NCI-H2227 (cell line): ENCODE measurements at regions not wholly inside any gene's neighbourhood (a gene's known extent, or its start where the extent isn't known, plus 50 kb on each side); places are given as distances from the start of the nearest gene placed in this dataset.
"Not testable (repeated sequence)": the region's sequence is repeated elsewhere in the genome, so short reads cannot be mapped to it uniquely, and the experiment has no call there.

Experiments
- DNase-seq: peaks from one replicate; lab custom pipeline; 2025; ENCODE audit not compliant: unreplicated experiment; lab: John Stamatoyannopoulos, UW

GRCh38 chr5:167821669-167822068 lies 469.8 kb upstream of the WWC1 start:
- no peak for DNase-seq

- no peak for DNase-seq
These were observed 469.2 kb upstream of the WWC1 start for GRCh38 chr5:167822241-167822640.

- peak; percentile 60 for DNase-seq
These were observed 468.0 kb upstream of the WWC1 start for GRCh38 chr5:167823405-167823804.

- no peak for DNase-seq
These were observed 463.7 kb upstream of the WWC1 start for GRCh38 chr5:167827766-167828165.

GRCh38 chr5:167831754-167832504 lies 459.5 kb upstream of the WWC1 start:
- DNase-seq: no peak

GRCh38 chr5:167832609-167833008 lies 458.8 kb upstream of the WWC1 start:
- DNase-seq: no peak

- no peak for DNase-seq
These were observed 458.0 kb upstream of the WWC1 start for GRCh38 chr5:167833456-167833855.

- no peak for DNase-seq
These were observed 456.3 kb upstream of the WWC1 start for GRCh38 chr5:167835146-167835545.

GRCh38 chr5:167837127-167837526 lies 454.3 kb upstream of the WWC1 start:
- no peak for DNase-seq

- DNase-seq: no peak
These were observed 452.4 kb upstream of the WWC1 start for GRCh38 chr5:167839065-167839464.

GRCh38 chr5:167840527-167841130 lies 450.8 kb upstream of the WWC1 start:
- DNase-seq: peak; percentile 34

- DNase-seq: peak; percentile 15
These were observed 447.4 kb upstream of the WWC1 start for GRCh38 chr5:167843881-167844572.

- DNase-seq: no peak
These were observed 445.5 kb upstream of the WWC1 start for GRCh38 chr5:167845952-167846351.

GRCh38 chr5:167849874-167850273 lies 441.6 kb upstream of the WWC1 start:
- no peak for DNase-seq

GRCh38 chr5:167850911-167851310 lies 440.5 kb upstream of the WWC1 start:
- no peak for DNase-seq

- DNase-seq: no peak
These were observed 440.0 kb upstream of the WWC1 start for GRCh38 chr5:167851416-167851815.

GRCh38 chr5:167852515-167852914 lies 438.9 kb upstream of the WWC1 start:
- DNase-seq: no peak

- DNase-seq: no peak
These were observed 438.0 kb upstream of the WWC1 start for GRCh38 chr5:167853421-167853820.

GRCh38 chr5:167855818-167856217 lies 435.6 kb upstream of the WWC1 start:
- DNase-seq: no peak

GRCh38 chr5:167857321-167857720 lies 434.1 kb upstream of the WWC1 start:
- DNase-seq: no peak

- not testable (repeated sequence) for DNase-seq
These were observed 433.1 kb upstream of the WWC1 start for GRCh38 chr5:167858186-167858855.
